ENCODE measurements at regions not wholly inside any gene's neighbourhood (a gene's known extent, or its start where the extent isn't known, plus 50 kb on each side); places are given as distances from the start of the nearest gene placed in this dataset.

DNA sequence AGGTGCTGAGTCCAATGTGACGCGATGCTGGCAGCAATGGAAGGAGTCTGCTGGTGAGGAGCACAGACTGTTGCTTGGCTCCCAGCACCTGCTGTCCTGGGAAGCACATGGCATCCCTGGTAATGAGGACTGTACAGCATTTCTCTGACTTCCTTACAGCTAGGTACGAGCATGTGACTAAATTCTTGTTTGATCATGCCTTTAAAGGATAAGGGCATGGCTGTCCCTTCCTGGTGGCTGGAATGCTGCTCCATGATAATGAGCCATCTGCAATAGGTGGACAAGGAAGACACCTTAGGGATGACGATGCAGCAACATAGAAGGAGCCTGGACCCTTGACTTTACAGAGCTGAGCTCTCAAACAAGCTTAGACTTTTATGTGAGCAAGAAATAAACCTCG is 278.0 kb upstream of the SPRED2 start:
- Histone ChIP-seq H3K4me1 (ENCODE audit: control insufficient read depth, insufficient read depth, low read length, poor library complexity, severe bottlenecking) (no peaks in the 10 kb centered on the region), H3K9me3 (ENCODE audit: control insufficient read depth, low read length) (no peaks in the 10 kb centered on the region), H3K36me3 (ENCODE audit: control insufficient read depth, insufficient read depth, low read length) (no peaks in the 10 kb centered on the region), H3K4me3 (ENCODE audit: extremely low read depth, insufficient read depth, low read length, poor library complexity, severe bottlenecking) (no peak overlapping the region), H3K27ac (ENCODE audit: low read depth, low read length, severe bottlenecking) (no peak overlapping the region)
- WGBS, 2 experiments (ENCODE audit: insufficient coverage in 2 of 2): 92 to 93% methylated on average over 5 of the region's 5 CpGs

DNA sequence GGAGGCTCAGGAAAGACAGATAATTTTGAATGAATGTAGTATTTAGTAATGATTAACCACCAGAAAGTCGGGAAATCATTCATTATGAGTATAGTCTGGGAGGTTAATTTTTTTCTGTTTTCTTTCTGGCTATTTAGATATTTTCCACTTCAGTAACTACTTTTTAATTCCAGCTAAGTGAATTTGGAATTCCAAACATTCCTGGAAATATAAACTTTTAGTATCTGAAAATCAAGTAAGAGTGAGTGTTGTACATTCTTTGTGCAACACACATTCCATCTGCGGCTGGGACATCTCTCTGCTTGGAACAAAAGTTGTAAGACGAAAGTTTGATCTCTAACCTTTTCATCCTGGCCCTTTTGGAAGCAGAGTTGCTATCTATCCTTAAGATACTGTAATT is 275.7 kb upstream of the SPRED2 start:
- Histone ChIP-seq H3K36me3 (ENCODE audit: control insufficient read depth, insufficient read depth, low read length) (no peaks in the 10 kb centered on the region), H3K9me3 (ENCODE audit: control insufficient read depth, low read length) (no peaks in the 10 kb centered on the region), H3K4me1 (ENCODE audit: control insufficient read depth, insufficient read depth, low read length, poor library complexity, severe bottlenecking) (no peaks in the 10 kb centered on the region), H3K4me3 (ENCODE audit: extremely low read depth, insufficient read depth, low read length, poor library complexity, severe bottlenecking) (no peak overlapping the region), H3K27ac (ENCODE audit: low read depth, low read length, severe bottlenecking) (no peak overlapping the region)
- WGBS, 2 experiments (ENCODE audit: insufficient coverage in 2 of 2): no CpG with 5 or more reads among the region's 3 CpGs

DNA sequence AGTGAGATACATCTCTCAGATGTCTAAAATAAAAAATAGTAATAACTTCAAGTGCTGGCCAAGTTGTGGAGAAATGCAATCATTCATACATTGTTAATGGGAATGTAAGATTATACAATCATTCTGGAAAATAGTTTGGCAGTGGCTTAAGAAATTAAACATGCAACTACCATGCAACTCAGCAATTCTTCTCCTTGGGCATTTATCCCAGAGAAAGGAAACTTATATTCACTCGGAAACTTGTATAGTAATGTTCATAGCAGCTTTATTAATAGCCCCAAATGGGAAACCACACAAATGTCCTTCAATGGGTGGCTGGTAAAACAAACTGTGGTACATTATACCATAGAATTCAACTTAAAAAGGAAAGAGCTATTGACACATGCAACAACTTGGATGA is 274.0 kb upstream of the SPRED2 start:
- H3K27ac ChIP-seq (ENCODE audit: low read depth, low read length, severe bottlenecking): no peak overlapping the region
- WGBS, 2 experiments (ENCODE audit: insufficient coverage in 2 of 2): no CpG with 5 or more reads among the region's 1 CpG
- no peaks in the 10 kb centered on the region for H3K36me3 ChIP-seq (ENCODE audit: control insufficient read depth, insufficient read depth, low read length)
- no peaks in the 10 kb centered on the region for H3K9me3 ChIP-seq (ENCODE audit: control insufficient read depth, low read length)
- no peak overlapping the region for H3K4me3 ChIP-seq (ENCODE audit: extremely low read depth, insufficient read depth, low read length, poor library complexity, severe bottlenecking)
- no peaks in the 10 kb centered on the region for H3K4me1 ChIP-seq (ENCODE audit: control insufficient read depth, insufficient read depth, low read length, poor library complexity, severe bottlenecking)

DNA sequence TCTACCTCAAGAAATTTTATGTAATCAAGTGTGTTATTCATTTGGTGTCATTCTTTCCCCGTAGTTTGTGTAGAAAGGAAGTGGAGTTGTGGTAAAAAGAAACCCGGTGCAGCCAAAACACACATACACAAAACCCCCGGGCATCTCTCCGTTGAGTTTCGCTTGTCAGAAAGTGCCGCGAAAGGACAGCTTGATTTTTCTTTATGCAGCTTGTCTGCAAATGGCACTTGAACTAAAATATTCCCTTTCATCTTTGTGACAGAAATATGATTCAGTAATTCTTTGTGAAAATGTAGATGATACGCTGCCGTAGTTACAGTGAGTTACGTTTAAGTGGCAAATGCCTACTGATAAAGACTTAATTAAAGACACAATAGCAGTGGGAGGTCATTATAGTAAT is 268.8 kb upstream of the SPRED2 start:
- Histone ChIP-seq H3K36me3 (ENCODE audit: control insufficient read depth, insufficient read depth, low read length) (no peaks in the 10 kb centered on the region), H3K27ac (ENCODE audit: low read depth, low read length, severe bottlenecking) (no peak overlapping the region), H3K9me3 (ENCODE audit: control insufficient read depth, low read length) (no peaks in the 10 kb centered on the region), H3K4me1 (ENCODE audit: control insufficient read depth, insufficient read depth, low read length, poor library complexity, severe bottlenecking) (no peaks in the 10 kb centered on the region), H3K4me3 (ENCODE audit: extremely low read depth, insufficient read depth, low read length, poor library complexity, severe bottlenecking) (no peak overlapping the region)
- WGBS, 2 experiments (ENCODE audit: insufficient coverage in 2 of 2): 100% methylated on average over 3 of the region's 10 CpGs; no CpG with 5 or more reads in 1 of the 2 experiments

DNA sequence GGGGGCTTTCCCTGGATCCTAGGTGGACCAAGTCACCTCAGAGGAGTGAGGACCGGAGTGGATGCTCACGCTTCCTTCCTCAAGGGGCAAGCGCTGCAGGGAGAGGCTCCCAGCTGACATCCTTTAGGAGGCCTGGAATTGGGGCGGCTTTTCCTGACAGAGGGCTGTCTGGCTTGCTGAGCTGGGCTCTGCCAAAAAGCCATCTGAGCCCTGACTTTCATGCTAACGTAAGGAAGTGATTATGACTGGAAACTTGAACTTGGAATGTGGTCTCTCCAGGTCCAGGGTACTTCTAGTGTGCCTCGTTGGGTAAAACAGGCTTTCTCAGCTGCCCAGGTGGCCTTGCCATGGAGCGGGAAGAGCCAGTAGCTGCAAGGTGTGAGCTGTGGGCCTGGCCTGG is 268.3 kb upstream of the SPRED2 start:
- no peak overlapping the region for H3K27ac ChIP-seq (ENCODE audit: low read depth, low read length, severe bottlenecking)
- no peaks in the 10 kb centered on the region for H3K36me3 ChIP-seq (ENCODE audit: control insufficient read depth, insufficient read depth, low read length)
- no peak overlapping the region for H3K4me3 ChIP-seq (ENCODE audit: extremely low read depth, insufficient read depth, low read length, poor library complexity, severe bottlenecking)
- no peaks in the 10 kb centered on the region for H3K9me3 ChIP-seq (ENCODE audit: control insufficient read depth, low read length)
- 93 to 97% methylated on average over 7 of the region's 7 CpGs for WGBS, 2 experiments (ENCODE audit: insufficient coverage in 2 of 2)
- H3K4me1 ChIP-seq (ENCODE audit: control insufficient read depth, insufficient read depth, low read length, poor library complexity, severe bottlenecking): no peaks in the 10 kb centered on the region

DNA sequence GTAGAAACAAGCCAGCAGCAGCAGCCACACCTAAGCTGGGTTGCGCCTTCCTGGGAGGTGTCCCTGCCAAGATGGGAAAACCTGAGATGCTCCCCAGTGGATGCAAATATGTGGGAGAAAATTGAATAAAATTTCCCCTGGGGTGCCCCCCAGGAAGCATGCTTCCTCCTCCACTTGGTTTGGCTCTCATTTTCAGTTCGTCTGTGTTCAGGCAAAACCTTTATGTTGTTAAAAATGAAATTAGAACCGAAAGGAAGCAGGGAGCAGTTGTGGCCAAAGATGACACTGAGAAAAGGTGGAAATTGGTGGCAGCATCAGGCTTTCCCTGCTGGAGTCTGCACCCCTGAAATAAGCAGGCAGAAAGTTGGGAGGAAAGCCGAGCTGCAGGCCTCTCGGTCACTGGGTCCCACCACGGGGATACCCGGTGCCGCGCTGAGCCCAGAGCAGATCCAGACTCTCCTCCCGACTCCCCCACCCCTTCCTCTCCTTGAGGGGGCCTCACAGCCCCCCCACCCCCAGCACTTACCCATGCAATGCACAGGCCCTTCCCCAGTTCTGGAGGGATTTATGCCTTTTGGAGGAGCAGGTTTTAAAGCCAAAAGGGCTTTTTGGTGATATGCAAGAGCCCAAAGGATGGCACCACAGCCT is 267.7 kb upstream of the SPRED2 start:
- H3K9me3 ChIP-seq (ENCODE audit: control insufficient read depth, low read length): no peaks in the 10 kb centered on the region
- H3K27ac ChIP-seq (ENCODE audit: low read depth, low read length, severe bottlenecking): no peak overlapping the region
- no peaks in the 10 kb centered on the region for H3K4me1 ChIP-seq (ENCODE audit: control insufficient read depth, insufficient read depth, low read length, poor library complexity, severe bottlenecking)
- WGBS, 2 experiments (ENCODE audit: insufficient coverage in 2 of 2): 90 to 92% methylated on average over 2 to 5 of the region's 10 CpGs
- no peak overlapping the region for H3K4me3 ChIP-seq (ENCODE audit: extremely low read depth, insufficient read depth, low read length, poor library complexity, severe bottlenecking)
- no peaks in the 10 kb centered on the region for H3K36me3 ChIP-seq (ENCODE audit: control insufficient read depth, insufficient read depth, low read length)

DNA sequence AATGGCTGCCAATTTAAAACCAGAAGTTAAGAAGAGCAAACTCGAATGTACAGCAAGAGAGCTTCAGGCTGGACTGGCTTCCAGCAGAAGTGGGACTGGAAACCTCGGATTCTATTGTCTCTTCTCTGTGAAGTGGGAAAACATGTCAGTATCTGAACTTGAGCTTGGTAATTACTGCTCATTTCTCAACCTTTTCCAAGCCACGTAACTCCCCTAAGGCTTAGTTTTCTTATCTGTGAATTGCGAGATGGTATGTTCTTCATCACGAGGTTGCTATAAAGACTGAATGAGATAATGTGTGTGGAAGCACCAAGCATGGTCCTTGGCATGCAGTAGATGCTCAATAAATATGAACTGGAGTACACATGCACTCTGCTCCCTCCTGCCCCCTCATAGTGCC is 259.4 kb upstream of the SPRED2 start:
- no peak overlapping the region for H3K27ac ChIP-seq (ENCODE audit: low read depth, low read length, severe bottlenecking)
- no peaks in the 10 kb centered on the region for H3K4me1 ChIP-seq (ENCODE audit: control insufficient read depth, insufficient read depth, low read length, poor library complexity, severe bottlenecking)
- WGBS, 2 experiments (ENCODE audit: insufficient coverage in 2 of 2): 79 to 97% methylated on average over 2 to 4 of the region's 5 CpGs
- no peak overlapping the region for H3K4me3 ChIP-seq (ENCODE audit: extremely low read depth, insufficient read depth, low read length, poor library complexity, severe bottlenecking)
- no peaks in the 10 kb centered on the region for H3K9me3 ChIP-seq (ENCODE audit: control insufficient read depth, low read length)
- H3K36me3 ChIP-seq (ENCODE audit: control insufficient read depth, insufficient read depth, low read length): no peaks in the 10 kb centered on the region

DNA sequence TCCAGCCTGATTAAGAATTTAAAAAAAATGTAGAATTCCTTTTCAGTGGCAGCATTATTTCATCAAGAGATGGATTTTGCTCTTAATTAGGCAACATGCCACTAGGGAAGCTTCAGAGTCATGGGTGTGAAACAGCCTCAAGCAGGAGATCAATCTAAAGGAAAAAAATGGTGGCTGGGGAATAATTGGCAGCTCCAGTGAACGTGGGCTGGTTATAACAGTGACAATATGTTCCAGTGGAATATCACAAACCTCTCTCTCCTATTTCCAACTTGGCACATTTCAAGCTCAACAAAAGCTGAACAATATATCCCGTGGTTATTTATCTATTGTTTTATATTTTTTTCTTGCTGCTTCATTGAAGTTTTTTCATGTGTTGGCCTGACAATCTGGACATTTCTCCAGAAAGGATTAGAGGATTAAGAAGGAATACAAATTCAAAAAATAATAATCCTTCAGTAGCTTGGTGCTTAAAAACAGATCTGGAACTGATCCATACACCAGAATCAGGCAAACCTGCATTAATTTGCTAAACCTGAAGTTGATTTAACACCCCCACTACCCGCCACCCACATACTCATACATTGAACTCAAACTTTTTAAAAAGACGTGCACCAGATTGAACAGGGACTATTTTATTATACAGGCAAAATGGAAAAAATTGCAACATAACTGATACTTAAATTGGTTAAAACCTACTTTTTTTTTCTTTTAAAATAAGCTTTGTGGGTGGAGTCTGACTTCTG is 255.9 kb upstream of the SPRED2 start:
- Histone ChIP-seq H3K4me3 (ENCODE audit: extremely low read depth, insufficient read depth, low read length, poor library complexity, severe bottlenecking) (no peak overlapping the region), H3K9me3 (ENCODE audit: control insufficient read depth, low read length) (no peaks in the 10 kb centered on the region), H3K36me3 (ENCODE audit: control insufficient read depth, insufficient read depth, low read length) (no peaks in the 10 kb centered on the region), H3K27ac (ENCODE audit: low read depth, low read length, severe bottlenecking) (no peak overlapping the region), H3K4me1 (ENCODE audit: control insufficient read depth, insufficient read depth, low read length, poor library complexity, severe bottlenecking) (no peaks in the 10 kb centered on the region)
- no CpG with 5 or more reads among the region's 4 CpGs for WGBS, 2 experiments (ENCODE audit: insufficient coverage in 2 of 2)

DNA sequence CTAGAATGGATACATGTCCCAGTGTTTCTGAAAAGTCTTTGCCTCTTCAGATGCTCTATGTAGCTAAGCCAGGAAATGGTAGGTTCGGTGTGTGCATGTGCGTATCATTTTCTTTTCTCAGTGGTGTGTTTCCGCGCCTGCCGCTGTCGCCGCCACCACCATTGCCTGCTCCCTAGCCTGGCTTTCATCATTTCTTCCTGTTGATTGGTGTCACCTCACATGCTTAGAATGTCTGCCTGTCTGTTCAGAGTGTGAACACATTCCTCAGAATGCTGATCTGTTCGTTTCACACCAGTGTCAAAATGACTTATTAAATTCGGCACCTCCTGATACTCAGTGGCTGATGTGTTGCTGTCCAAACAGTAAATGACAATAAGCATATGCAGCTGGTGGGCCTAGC is 255.2 kb upstream of the SPRED2 start:
- Histone ChIP-seq H3K4me3 (ENCODE audit: extremely low read depth, insufficient read depth, low read length, poor library complexity, severe bottlenecking) (no peak overlapping the region), H3K36me3 (ENCODE audit: control insufficient read depth, insufficient read depth, low read length) (no peaks in the 10 kb centered on the region), H3K4me1 (ENCODE audit: control insufficient read depth, insufficient read depth, low read length, poor library complexity, severe bottlenecking) (no peaks in the 10 kb centered on the region), H3K27ac (ENCODE audit: low read depth, low read length, severe bottlenecking) (no peak overlapping the region), H3K9me3 (ENCODE audit: control insufficient read depth, low read length) (no peaks in the 10 kb centered on the region)
- WGBS, 2 experiments (ENCODE audit: insufficient coverage in 2 of 2): 93 to 95% methylated on average over 9 of the region's 9 CpGs

DNA sequence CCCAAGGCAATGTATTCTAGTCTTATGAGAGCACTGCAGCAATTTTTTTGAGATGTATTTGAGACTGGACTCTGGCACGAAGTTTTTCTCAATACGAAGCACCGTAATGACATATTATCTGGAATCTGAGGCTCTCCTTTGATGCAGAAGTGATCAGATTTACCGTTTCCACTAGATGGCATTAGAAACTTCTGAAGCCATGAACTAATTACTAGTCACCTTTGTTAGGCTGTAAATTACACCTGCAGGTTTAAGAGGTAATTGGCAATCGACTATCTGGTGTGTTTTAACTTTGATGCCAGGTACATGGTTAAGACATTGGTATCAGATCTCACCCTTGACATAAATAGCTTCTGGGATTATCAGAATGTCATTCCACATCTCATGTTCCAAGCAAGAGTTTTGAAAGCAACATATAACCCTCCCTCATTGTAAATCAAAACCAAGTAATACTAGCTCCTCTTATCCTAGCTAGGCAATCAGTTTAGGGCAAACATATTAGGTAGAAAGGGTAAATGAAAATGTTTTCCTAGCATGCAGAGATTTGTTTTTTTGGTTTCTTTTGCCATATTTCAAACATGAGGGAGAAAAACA is 254.6 kb upstream of the SPRED2 start:
- WGBS, 2 experiments (ENCODE audit: insufficient coverage in 2 of 2): 83% methylated on average over 4 of the region's 5 CpGs; no CpG with 5 or more reads in 1 of the 2 experiments
- Histone ChIP-seq H3K4me1 (ENCODE audit: control insufficient read depth, insufficient read depth, low read length, poor library complexity, severe bottlenecking) (no peaks in the 10 kb centered on the region), H3K27ac (ENCODE audit: low read depth, low read length, severe bottlenecking) (no peak overlapping the region), H3K9me3 (ENCODE audit: control insufficient read depth, low read length) (no peaks in the 10 kb centered on the region), H3K36me3 (ENCODE audit: control insufficient read depth, insufficient read depth, low read length) (no peaks in the 10 kb centered on the region), H3K4me3 (ENCODE audit: extremely low read depth, insufficient read depth, low read length, poor library complexity, severe bottlenecking) (no peak overlapping the region)

DNA sequence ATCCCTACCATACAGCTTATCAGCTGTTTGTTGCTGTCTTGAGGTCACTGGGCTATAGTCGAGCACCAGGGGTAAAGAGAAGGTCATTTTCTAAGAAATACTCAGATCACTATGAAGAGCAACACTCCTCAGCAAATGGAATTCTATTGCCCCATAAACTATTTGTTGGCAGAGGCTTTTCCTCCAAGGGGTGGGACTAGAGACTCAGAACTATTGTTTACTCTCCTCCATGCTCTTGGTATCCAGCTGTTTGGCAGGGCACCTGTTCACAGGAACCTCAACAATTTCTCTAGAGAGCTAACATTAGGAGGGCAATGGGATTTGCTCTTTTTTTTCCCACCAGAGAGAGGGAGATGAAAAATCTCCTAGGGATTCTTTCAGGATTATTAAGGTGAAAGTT is 249.1 kb upstream of the SPRED2 start:
- H3K27ac ChIP-seq (ENCODE audit: low read depth, low read length, severe bottlenecking): no peak overlapping the region
- 67% methylated on average over 1 of the region's 1 CpG; no CpG with 5 or more reads in 1 of the 2 experiments for WGBS, 2 experiments (ENCODE audit: insufficient coverage in 2 of 2)

More for the DNA sequence above, 249.1 kb upstream of the SPRED2 start:
- no peak overlapping the region for H3K4me3 ChIP-seq (ENCODE audit: extremely low read depth, insufficient read depth, low read length, poor library complexity, severe bottlenecking)
- H3K4me1 ChIP-seq (ENCODE audit: control insufficient read depth, insufficient read depth, low read length, poor library complexity, severe bottlenecking): no peaks in the 10 kb centered on the region
- no peaks in the 10 kb centered on the region for H3K9me3 ChIP-seq (ENCODE audit: control insufficient read depth, low read length)
- H3K36me3 ChIP-seq (ENCODE audit: control insufficient read depth, insufficient read depth, low read length): no peaks in the 10 kb centered on the region

Data from mesodermal cell (in vitro differentiated cells).